Limb (tissue), 2 donors: ENCODE measurements at regions not wholly inside any gene's neighbourhood (a gene's known extent, or its start where the extent isn't known, plus 50 kb on each side); places are given as distances from the start of the nearest gene placed in this dataset.

Source experiments
- DNase-seq, 2 donors: peaks; one replicate each; pipeline ENCODE4 v3.0.0-alpha.2; 2016; ENCODE audit errors: extremely low spot score in 2 of 2

DNA sequence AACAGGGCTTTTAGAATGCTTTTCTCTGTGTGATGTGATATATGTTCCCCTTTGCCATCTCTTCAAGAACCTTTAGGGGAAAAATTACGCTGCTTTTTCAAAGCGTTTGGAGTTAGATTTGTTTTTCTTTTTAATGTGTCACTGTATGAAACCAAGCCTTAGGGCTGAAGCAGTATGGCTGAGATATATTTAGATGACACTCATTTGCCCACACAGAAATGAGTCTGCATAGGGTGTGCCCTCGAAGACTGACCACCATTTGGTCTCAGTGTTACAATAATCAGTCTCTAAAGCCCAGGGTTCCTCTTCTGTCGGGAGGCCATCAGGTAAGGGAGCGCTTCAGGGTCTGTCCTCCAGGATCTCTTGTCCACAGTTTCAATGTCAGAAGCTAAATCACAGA, 213.0 kb upstream of the NCAM1 start:
- DNase-seq: no peak

DNA sequence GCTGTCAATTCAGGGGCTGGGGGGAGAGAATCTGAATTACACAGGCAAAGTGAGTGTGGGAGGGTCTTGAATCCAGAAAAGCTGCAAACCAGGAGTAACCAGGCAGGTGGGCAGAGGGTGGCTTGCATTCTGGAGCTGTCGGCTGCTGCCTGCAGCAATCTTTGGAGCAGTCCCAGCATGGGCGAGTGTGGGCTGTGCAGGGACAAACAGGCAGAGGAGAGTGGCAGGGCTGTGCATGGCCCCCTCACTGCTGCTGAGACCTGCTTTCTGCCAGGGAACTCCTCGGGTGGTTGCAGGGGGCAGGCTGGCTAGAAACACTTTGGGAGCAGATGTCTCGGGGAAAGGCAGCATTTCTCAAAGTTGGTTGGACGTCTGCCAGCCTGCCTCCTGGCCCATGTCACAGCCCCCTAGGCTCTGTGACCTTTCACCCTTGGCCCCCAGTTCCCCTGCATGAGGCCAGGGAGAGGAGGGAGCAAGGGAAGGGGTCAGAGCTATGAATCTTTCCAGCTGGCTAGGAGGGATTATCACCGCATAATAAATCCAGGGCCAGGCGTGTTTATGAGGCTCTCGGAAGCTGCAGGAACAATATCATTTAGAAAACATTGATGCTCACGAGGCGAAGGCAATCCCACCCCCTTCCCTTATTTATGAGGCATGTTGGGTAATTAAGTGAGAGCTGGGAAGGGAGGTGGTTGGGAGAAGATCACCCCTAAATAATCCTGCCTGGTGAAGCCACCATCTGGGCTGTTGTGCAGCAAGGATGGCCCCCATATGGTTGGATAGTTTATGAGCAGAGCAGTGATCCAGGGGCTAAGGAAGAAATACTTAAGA, 212.3 kb upstream of the NCAM1 start:
- peak in 1 of 2 donors; percentile 51 for DNase-seq

DNA sequence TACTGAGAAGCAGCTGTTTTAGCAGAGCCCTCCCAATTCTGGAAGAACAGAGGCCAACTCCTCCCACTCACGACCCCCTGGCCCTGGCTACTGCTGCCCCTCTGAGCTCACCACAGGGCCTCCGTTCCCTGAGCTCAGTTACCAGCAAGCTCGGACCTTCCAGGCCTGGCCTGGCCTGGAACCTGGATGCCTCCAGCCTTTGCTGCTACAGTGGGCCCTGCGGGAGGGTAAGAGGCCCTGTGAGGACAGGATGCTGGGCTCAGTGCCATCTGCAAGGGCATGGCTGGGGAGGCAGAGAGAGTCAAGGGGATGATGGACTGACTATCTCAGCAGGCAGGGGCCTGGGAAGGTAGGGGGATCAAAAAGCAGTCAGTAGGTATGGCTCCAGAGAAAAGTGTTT, 209.9 kb upstream of the NCAM1 start:
- DNase-seq: no peak

DNA sequence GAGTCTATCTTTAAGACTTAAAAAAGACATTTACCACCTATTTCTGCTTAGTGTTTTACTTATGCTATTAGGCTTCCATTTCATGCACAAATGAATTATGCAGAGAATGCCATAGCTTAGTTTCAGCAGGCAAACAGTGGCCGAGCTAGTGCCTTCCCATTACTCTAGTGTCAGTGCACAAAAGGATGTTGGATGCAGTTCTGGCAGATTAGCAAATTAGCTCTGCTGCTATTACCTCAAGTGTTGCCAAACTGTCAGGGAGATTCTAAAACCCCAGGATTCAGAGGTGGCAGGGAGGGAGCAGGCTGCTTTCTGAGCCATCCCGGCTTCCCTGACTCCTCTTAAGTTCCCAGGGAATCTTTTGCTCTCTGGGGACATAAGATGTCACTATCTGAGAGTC, 209.4 kb upstream of the NCAM1 start:
- no peak for DNase-seq

DNA sequence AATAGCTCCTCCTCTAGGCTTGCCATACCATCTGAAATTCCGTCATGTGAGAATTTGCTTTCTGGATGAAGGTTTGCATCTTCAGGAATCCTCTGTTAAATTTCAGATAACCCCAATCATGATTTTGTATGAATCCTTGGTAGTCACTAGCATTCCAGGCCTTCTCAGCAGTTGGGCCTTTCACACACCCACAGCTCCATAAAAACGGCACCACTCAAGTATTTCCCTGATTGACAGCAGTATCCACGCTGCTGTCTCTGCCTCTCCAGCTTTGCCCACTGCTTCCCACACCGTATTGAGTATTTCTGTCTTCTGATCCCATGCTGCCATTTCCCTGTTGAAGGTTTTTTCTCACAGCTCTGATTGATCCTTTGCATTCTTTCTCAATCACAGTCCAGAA, 208.7 kb upstream of the NCAM1 start:
- DNase-seq: no peak

DNA sequence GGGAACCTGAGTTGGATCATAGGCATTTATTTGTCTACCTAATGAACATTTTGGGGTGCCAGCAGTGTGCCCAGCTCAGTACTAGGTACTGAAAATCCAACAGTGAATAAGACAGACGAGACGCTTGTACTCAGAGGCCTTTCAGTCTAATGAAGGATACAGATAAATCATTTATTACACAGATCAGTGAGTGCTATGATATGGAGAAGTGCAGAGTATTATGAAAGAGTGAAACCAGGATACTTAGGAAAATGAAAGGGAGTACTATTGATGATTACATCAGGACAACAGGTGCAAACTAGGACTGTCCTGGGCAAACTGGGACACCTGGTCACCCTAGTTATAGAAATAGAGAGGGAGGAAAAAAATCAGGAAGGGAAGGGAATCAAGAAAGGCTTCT, 207.5 kb upstream of the NCAM1 start:
- DNase-seq: no peak

DNA sequence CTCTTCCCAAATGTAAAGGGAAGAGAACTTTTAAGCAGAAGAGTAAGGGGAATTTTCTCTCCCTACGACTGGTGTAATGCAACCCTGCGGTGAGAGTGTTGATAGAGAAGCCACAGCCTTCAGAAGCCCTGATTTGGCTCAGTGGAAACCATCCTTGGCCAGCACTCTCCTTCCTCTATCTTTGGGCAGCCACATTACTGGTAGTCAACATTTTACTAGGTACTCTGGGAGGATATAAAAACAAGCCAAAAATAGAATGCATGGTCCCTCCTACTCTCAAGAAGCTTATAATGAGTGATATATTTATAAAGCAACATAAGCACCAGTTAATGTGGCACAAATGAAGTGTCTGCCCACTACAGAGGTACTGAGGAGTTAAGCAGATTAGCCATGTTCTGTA, 201.8 kb upstream of the NCAM1 start:
- no peak for DNase-seq

DNA sequence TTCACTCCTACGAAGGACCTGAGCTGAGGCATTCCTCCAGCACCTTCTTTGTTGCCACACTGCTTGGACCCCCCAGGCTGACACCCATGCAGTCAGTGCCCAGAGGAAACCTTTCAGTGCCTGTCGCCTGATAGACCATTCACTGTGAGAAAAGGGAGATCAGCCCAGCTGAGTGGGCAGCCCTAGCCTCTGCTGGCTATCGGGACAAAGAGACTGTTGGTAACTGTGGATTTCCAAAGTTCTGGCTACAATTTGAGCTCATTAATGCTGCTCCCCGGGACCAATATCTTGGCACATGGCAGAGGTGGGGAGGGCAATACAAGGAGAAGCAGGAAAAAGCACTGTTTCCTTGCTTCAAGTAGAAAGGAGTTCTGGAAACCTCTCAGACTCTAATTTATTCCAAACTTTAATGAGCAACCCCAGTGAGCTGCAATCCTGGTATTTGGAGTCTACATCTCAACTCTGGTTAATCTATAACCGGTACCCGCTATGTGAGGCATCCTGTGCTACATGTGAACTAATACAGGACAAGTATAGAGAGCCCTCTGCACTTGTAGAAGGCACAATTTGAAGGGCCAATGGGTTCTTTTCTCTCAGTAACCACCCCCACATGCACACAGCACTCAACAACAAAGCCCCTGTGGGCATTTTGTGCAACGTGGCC, 200.7 kb upstream of the NCAM1 start:
- no peak for DNase-seq

DNA sequence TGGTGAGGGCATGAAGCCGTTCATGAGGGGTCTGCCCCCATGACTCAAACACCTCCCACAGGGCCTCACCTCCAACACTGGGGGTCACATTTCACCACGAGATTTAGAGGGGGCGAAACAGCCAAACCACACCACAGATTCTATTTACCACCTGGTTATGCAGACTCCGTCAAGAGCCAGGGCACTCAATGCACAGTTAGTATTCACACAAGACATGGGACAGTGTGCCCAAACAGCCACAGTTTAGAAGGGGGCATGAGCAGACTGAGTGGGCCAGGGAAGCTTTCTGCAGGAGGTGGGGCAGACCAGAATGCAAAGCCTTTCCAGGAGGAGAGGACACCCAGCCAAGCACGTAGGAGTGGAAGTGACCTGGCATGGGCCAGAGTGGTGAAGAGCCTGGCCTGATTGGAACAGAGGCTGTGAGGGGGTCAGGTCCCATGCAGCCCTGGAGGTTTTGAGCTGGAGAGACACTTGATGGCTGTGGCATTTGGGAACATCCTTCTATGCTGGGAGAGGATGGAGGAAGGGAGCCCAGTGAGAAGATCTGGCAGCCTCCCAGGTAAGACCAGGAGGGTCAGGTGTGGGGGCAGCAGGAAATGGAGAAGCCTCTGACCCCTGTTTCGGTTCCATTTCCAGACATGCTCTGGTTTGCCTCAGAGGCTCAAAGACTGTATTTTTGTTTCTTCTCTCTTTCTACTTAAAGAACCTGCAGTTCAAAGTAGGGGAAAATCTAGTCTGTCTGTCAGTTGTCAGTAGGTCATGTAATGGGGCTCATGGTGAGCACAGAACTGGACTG, 199.1 kb upstream of the NCAM1 start:
- no peak for DNase-seq

DNA sequence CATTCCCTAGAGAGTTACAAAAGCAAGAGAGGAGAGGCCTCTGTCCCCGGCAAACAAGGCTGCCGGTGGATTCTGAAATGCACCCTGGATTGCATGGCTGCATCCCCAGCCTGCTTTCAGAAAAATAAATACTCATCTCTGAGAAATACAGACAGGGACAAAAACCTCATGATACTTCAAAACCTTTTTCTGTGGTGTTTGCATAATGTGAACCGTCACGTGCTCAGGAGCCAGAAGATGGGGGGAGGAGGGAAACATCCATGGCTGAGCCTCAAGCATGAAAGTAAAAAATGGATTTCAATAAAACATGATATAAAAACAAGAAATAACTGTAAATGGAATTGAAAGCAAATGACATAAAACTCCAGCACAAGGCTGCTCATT, 198.5 kb upstream of the NCAM1 start:
- no peak for DNase-seq

DNA sequence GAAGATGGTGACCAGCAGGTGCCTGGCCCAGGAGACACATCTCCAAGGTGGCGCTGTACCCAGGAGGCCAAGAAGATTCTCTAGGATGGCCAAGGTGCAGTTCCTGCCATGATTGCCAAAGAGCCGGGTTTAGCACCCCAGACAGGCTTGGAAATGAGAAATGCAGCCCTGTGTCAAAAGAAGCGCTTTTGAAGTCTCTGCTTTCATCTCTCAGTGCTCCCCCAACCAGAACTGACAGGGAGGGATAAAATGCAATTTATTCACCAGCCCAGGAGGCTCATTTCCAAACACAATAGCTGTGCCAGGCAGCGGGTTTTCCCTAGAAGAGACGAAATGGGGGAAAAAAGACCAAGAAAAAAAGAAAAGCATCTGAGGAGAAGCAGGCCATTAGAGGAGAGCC, 195.9 kb upstream of the NCAM1 start:
- DNase-seq: no peak

DNA sequence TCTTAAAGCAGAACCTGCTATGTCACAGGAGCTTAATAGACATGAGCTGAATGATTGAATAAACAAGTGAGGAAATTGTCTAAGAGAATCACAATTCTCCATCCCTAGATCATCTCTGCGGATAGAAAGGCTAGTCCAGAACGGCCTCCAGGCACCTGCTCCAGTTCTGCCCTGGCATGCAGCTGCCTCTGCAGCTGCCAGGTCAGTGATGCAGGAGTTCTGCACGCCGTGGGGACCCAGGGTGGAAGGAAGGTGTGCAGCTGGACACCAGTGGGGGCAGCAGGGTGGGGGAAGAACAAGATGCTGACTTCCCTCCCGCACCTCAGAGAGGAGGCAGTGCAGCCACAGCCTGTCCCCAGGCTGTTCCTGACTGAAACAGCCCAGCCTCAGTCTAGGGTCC, 192.1 kb upstream of the NCAM1 start:
- no peak for DNase-seq

DNA sequence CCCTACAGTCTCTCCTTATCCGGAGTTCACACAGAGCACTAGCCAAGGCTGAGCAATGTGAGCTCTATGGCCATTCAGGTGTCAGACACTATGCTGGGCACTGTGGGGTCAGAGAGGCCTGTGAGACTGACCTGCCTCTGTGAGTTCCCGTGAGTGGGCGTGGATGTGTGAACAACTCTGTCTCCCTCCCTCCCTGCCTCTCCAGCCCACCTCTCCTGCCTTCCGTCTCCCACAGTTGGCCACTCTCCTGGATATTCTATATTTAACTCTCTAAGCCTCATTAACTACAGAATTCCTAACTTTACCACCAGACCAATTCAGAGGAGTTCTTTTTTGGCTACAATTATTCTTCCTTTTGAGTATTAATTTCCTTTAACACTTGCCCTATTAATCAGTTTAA, 191.6 kb upstream of the NCAM1 start:
- DNase-seq: no peak

DNA sequence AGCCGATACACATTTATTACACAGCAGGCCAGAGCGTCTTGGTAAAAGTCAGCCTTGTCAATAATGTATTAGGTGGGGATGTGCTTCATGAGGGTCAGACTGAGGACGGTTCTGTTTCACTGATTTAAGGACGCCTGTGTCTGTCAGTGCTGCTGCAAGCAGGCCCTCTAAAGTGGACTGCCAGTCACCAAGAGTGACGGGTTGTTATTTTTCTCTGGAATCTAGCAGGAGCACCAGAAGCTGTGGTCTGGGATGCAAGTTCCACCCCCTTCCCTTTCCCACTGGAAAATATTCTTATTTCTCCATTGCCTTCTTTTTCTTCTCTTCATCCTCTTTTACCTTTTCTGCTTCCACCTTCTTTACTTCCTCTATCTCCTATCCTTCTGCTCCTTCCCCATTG, 191.2 kb upstream of the NCAM1 start:
- no peak for DNase-seq

DNA sequence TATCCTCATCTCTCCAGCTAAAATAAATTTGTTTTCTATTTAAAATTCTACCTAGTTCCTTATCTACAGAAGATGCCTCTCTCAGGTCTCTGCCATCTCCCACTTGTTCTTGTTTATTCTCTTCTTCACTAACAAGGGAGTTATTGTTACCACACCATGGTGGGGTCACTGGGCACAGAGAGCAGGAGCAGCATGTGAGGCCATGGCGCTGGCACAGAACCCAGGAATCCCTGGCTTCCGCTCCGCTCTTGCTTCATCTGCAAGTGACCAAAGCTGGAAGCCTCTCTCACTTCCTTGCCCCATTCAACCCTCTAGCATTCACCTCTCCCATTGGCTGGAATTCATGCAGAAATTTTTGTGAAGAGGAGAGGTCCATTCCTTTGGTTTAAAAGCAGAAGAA, 190.7 kb upstream of the NCAM1 start:
- no peak for DNase-seq

DNA sequence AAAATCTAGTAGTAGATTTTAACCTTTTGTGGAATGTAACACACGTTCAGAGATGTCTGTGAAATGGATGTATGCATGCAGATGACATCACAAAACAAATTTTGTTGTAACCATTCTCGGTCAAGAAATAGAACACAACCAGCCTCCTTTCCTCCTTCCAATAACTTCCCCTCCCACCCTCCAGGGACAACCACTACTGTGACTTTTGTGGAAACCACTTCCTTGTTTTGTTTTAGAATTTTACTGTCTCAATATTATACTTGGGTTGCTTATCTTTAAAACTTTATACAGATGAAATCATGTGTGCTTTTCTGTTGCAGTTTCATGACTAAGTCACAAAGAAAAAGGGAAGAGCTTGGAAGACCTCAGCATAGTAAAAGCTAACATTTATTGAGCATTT, 189.4 kb upstream of the NCAM1 start:
- no peak for DNase-seq

DNA sequence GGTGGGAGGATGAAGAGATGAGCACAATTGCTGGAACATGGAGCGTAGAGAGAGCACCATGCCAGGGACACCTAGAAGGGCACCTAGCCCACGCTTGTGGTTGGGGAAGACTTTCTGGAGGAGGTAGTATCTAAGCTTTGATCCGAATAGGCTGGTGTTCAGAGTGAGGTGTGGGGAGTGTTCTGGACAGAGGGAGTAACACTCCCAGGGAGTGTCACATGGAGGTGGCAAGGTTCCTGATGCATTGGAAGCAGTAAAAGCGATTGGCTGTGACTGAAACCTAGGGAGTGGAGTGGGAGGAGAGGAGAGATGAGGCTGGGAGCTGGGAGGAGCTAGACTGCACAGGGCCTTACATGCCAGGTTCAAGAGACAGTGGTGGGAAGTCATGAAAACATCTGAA, 188.0 kb upstream of the NCAM1 start:
- DNase-seq: no peak

DNA sequence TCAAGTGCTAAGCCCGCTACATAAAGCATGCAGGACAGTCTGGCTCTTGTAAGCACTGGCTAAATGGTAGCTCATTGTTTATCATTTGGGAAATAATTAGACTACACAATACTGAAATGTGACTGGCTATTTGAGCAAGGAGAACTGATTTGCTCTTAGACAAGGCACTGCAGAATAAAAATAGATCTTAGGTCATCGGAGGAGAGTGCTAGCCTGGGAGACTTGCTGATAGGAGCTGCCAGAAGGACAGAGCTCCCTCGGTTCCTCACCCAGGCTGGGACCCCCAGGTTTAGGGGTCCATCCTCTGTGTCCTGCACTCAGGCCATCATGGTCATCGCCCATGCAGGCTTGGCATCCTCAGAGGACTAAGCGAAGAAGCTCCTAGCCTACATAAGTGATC, 184.4 kb upstream of the NCAM1 start:
- no peak for DNase-seq

DNA sequence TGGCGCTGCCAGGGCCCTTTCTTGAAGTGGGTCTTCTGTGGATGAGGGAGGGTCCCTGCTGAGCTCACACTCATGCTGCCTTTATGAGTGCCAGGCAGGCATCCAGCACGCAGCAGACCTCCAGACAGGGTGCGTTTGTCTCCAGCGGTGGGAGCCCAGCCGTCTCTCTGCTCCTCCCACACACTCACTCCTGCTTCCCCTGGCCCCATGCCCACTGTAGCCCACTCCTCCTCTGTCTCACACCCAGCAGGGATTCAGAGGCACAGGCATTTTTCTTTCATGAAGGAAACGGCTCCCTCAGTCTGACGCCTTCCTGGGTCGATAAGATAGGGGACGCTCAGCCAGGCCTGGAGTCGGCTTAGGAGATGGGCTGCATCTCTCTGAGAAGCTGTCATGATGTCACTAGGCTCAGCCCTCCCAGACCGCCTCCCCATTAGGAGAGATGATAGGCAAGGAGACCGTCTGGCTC, 183.9 kb upstream of the NCAM1 start:
- peak in 1 of 2 donors; percentile 74 for DNase-seq

DNA sequence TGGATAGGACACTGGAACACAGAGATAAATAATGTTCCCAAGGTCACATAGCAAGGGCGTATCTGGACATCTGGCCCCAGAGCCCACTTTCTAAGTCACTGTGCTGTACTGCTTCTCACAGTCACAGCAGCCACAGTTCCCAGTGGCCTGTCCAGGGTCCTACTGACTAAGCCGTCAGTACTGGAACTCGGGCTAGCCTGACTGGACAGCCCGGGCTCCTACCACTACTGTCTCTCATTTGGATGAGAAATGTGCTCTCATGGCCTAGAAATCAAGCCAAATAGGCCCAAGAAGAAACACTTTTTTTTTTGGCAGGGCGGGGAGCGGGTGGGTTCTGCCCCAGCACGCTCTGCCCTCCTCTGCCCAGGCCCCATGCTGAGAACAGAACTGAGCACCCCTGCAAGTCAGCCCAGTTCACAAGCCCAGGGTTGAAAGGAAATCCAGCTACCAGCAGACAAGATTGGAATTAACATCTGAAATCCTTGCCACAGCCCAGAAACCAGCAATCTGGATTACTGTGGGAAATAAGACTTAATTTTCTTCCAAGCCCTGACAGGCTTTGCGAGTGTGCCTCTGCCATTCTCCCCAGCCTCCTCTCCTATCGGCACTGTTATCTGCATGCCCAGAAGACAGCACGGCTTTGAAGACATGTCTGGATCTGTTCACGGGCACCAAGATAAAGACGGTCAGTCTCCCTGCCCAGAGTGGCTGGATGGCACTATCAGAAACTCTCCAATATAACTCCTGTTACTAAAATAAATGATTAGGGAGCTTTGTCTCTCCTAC, 182.9 kb upstream of the NCAM1 start:
- no peak for DNase-seq

DNA sequence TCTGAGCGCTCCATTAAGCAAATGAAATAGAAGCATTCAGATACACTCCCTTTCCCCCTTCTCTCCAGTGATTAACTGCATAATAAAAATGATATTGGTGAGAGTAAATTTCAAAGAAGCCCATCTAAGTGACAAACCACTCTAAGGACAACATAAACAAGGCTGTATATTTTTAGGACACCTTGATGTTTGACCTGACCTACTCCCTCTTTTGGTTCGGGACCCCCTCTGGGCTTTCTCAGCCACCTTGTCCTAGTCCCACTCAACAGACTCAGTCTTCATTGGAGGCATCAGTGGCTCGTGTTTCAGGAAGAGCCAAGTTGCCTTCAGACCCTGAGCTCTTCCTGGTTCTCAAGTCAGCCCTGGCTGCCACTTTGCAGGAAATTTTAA, 182.3 kb upstream of the NCAM1 start:
- no peak for DNase-seq
